Neural cell (in vitro differentiated cells): ENCODE measurements at regions not wholly inside any gene's neighbourhood (a gene's known extent, or its start where the extent isn't known, plus 50 kb on each side); places are given as distances from the start of the nearest gene placed in this dataset.

Experiments used
- CTCF ChIP-seq: fragments of 450-650 bp; IDR thresholded peaks from 2 replicates; pipeline ENCODE4 v1.5.1; 2014; ENCODE audit warnings: antibody characterized with exemption, mild to moderate bottlenecking, moderate library complexity; ENCODE audit not compliant: poor library complexity, severe bottlenecking
- EP300 ChIP-seq: fragments of 450-650 bp; conservative IDR thresholded peaks from 2 replicates; pipeline ENCODE4 v1.6.1; 2014; ENCODE audit warnings: antibody characterized with exemption, mild to moderate bottlenecking, moderate library complexity; ENCODE audit not compliant: poor library complexity, severe bottlenecking
- EZH2 ChIP-seq: fragments of 200-600, 300-800 bp; shearing (Covaris generic), sonication (generic); IDR thresholded peaks from 2 replicates; pipeline ENCODE4 v1.6.1; 2014; ENCODE audit warnings: antibody characterized with exemption, low read length, borderline replicate concordance, mild to moderate bottlenecking; ENCODE audit not compliant: insufficient read depth, poor library complexity, severe bottlenecking
- POLR2AphosphoS5 ChIP-seq: IDR thresholded peaks from 2 replicates; pipeline ENCODE4 v1.6.1; 2012
- SMC3 ChIP-seq: fragments of 450-650 bp; conservative IDR thresholded peaks from 2 replicates; pipeline ENCODE4 v1.6.1; 2014; ENCODE audit warnings: antibody characterized with exemption, mild to moderate bottlenecking, moderate library complexity; ENCODE audit not compliant: poor library complexity

- no peak for TF ChIP-seq CTCF
- no peak for TF ChIP-seq EZH2
- TF ChIP-seq SMC3, result no peak
- no peak for TF ChIP-seq POLR2AphosphoS5
- no peak for TF ChIP-seq EP300
Measured at GRCh38 chr1:55338448-55338820, 123.3 kb upstream of the USP24 start.
